HepG2 (cell line): ENCODE measurements at regions not wholly inside any gene's neighbourhood (a gene's known extent, or its start where the extent isn't known, plus 50 kb on each side); places are given as distances from the start of the nearest gene placed in this dataset.

Experiments used
- ATAC-seq: fragments of 200-7000 bp; cut with Tn5 transposase; 3 replicates; pipeline ENCODE4 v1.9.1; 2020; ENCODE audit warnings: mild to moderate bottlenecking, moderate library complexity
- BruUV-seq: library from RNA; stranded (reverse); fragments of 400-500 nt; replicated peaks from 2 replicates; lab custom pipeline; 2021; lab: Mats Ljungman, UMichigan
- CTCF ChIA-PET: fragments of 300-600 bp; formaldehyde crosslinking; extraction: SDS; loops from one replicate; lab custom pipeline; 2021; ENCODE audit warnings: low total read pairs, inconsistent platforms, low intra/inter-chr PET ratio; lab: Yijun Ruan, JAX
- POLR2A ChIA-PET: fragments of 350-600 bp; sonication (Branson Sonifier 250); formaldehyde crosslinking; loops from one replicate; lab custom pipeline; 2020; ENCODE audit warnings: antibody characterized with exemption, inconsistent platforms; lab: Yijun Ruan, JAX
- DNase-seq: peaks from one replicate; pipeline ENCODE4 v3.0.0-alpha.2; 2015; ENCODE audit warnings: low spot score
- FAIRE-seq: peaks from 3 replicates; lab custom pipeline; 2011; peaks lifted over from hg19 to GRCh38; lab: Jason Lieb, UNC
- H2AFZ ChIP-seq: one replicate; pipeline ENCODE4 v1.6.1; 2011; ENCODE audit warnings: low read length, inconsistent platforms
- H3K27ac ChIP-seq: fragments of 300-600 bp; 3 replicates; pipeline ENCODE4 v1.8.0; 2011; ENCODE audit warnings: mixed run types, mild to moderate bottlenecking, mixed read lengths, low read length, inconsistent platforms; ENCODE audit not compliant: insufficient read depth; ENCODE audit errors: extremely low read length
- H3K27me3 ChIP-seq, 2 experiments: fragments of 200-600 bp in 1 of 2; 2 replicates in 1 of 2; 3 replicates in 1 of 2; pipeline versions ENCODE4 v1.6.0 to v1.8.0; 2011; ENCODE audit warnings: low read length in 2 of 2, mild to moderate bottlenecking in 2 of 2, moderate library complexity in 2 of 2, inconsistent platforms in 1 of 2; ENCODE audit not compliant: insufficient read depth in 2 of 2, control insufficient read depth in 1 of 2
- H3K36me3 ChIP-seq, 2 experiments: fragments of 200-600 bp in 1 of 2; replicated peaks in 1 of 2; 2 replicates in 1 of 2; 3 replicates in 1 of 2; pipeline versions ENCODE4 v1.5.1 to v1.8.0; 2011; ENCODE audit warnings: low read length in 2 of 2, inconsistent platforms in 1 of 2; ENCODE audit not compliant: insufficient read depth in 2 of 2, control insufficient read depth in 1 of 2
- H3K4me1 ChIP-seq: 2 replicates; pipeline ENCODE4 v1.5.1; 2012; ENCODE audit warnings: low read length, inconsistent platforms; ENCODE audit not compliant: insufficient read depth
- H3K4me2 ChIP-seq: 2 replicates; pipeline ENCODE4 v1.6.0; 2011; ENCODE audit warnings: low read depth, low read length, inconsistent platforms
- H3K4me3 ChIP-seq, 3 experiments: fragments of 200-600 bp in 1 of 3; sonication (generic), shearing (Covaris generic) in 1 of 3; replicated peaks in 1 of 3; 2 replicates each; pipeline ENCODE4 v1.5.1; 2011 to 2016; ENCODE audit warnings: low read length in 3 of 3, inconsistent platforms in 2 of 3, low read depth in 2 of 3, mild to moderate bottlenecking in 2 of 3, control low read depth in 1 of 3, mixed read lengths in 1 of 3; ENCODE audit not compliant: insufficient read depth in 1 of 3
- H3K79me2 ChIP-seq: one replicate; pipeline ENCODE4 v1.6.1; 2011; ENCODE audit warnings: low read length, inconsistent platforms; ENCODE audit not compliant: insufficient read depth
- H3K9ac ChIP-seq: 2 replicates; pipeline ENCODE4 v1.6.0; 2011; ENCODE audit warnings: mild to moderate bottlenecking, low read depth, low read length, inconsistent platforms; ENCODE audit not compliant: insufficient read depth
- H3K9me3 ChIP-seq: 2 replicates; pipeline ENCODE4 v1.5.1; 2012; ENCODE audit warnings: mild to moderate bottlenecking, low read length
- H4K20me1 ChIP-seq: 2 replicates; pipeline ENCODE4 v1.6.0; 2011; ENCODE audit warnings: inconsistent platforms, mild to moderate bottlenecking, low read length, moderate library complexity; ENCODE audit not compliant: insufficient read depth
- HOXA7 ChIP-seq: sonication (generic); formaldehyde crosslinking; IDR thresholded peaks from 2 replicates; pipeline ENCODE4 v1.8.1; 2022; ENCODE audit warnings: mild to moderate bottlenecking, missing genetic modification reagents, moderate library complexity
- KAT8 ChIP-seq: IDR thresholded peaks from 2 replicates; pipeline ENCODE4 v1.6.1; 2016; ENCODE audit warnings: missing genetic modification reagents, missing compliant biosample characterization
- KDM5A ChIP-seq: fragments of 200-600 bp; sonication (generic); IDR thresholded peaks from 2 replicates; pipeline ENCODE4 v1.7.0; 2018; ENCODE audit warnings: antibody characterized with exemption, mild to moderate bottlenecking, low read length, borderline replicate concordance
- NPAS2 ChIP-seq: sonication (generic); formaldehyde crosslinking; IDR thresholded peaks from 2 replicates; pipeline ENCODE4 v1.8.0; 2022; ENCODE audit warnings: mild to moderate bottlenecking, missing genetic modification reagents, borderline replicate concordance
- PAXIP1 ChIP-seq: sonication (generic); formaldehyde crosslinking; conservative IDR thresholded peaks from 2 replicates; pipeline ENCODE4 v1.4.0; 2020; ENCODE audit warnings: mild to moderate bottlenecking, missing genetic modification reagents, moderate library complexity
- RBAK ChIP-seq: sonication (generic); formaldehyde crosslinking; IDR thresholded peaks from 2 replicates; pipeline ENCODE4 v1.5.1; 2020; ENCODE audit warnings: mild to moderate bottlenecking, missing genetic modification reagents
- SMC3 ChIP-seq: IDR thresholded peaks from 2 replicates; pipeline ENCODE4 v1.6.1; 2011; ENCODE audit warnings: low read length, improper control_type of control experiment
- TBL1XR1 ChIP-seq: fragments of 150-350 bp; IDR thresholded peaks from 2 replicates; pipeline ENCODE4 v1.6.1; 2014; ENCODE audit warnings: borderline replicate concordance, low read length; ENCODE audit not compliant: partially characterized antibody
- TGIF2 ChIP-seq: IDR thresholded peaks from 2 replicates; pipeline ENCODE4 v1.6.1; 2016; ENCODE audit warnings: control low read depth, missing compliant biosample characterization
- TP53 ChIP-seq: sonication (generic); formaldehyde crosslinking; conservative IDR thresholded peaks from 2 replicates; pipeline ENCODE4 v1.4.0; 2020; ENCODE audit warnings: missing genetic modification reagents
- ZBTB10 ChIP-seq: sonication (generic); formaldehyde crosslinking; IDR thresholded peaks from 2 replicates; pipeline ENCODE4 v1.4.0; 2020; ENCODE audit warnings: missing genetic modification reagents, borderline replicate concordance
- ZNF256 ChIP-seq: sonication (generic); formaldehyde crosslinking; conservative IDR thresholded peaks from 2 replicates; pipeline ENCODE4 v1.4.0; 2020; ENCODE audit warnings: missing genetic modification reagents
- ZNF367 ChIP-seq: sonication (generic); formaldehyde crosslinking; IDR thresholded peaks from 2 replicates; pipeline ENCODE4 v1.4.0; 2020; ENCODE audit warnings: missing genetic modification reagents, borderline replicate concordance
- ZNF451 ChIP-seq: sonication (generic); formaldehyde crosslinking; IDR thresholded peaks from 2 replicates; pipeline ENCODE4 v1.5.0; 2020; ENCODE audit warnings: mild to moderate bottlenecking, missing genetic modification reagents
- ZNF644 ChIP-seq: IDR thresholded peaks from 2 replicates; pipeline ENCODE4 v1.6.1; 2016; ENCODE audit warnings: low read depth
- ZNF766 ChIP-seq: sonication (generic); formaldehyde crosslinking; IDR thresholded peaks from 2 replicates; pipeline ENCODE4 v1.5.0; 2020; ENCODE audit warnings: missing genetic modification reagents, borderline replicate concordance
- in situ Hi-C: cut with HindIII; loops from 2 replicates; pipeline ENCODE4 v1.10.0; 2017; ENCODE audit warnings: low pct_unique_long_range_greater_than_20kb; ENCODE audit not compliant: extremely low pct_ligation_motif_present
- intact Hi-C: fragments of 100-400 bp; cut with micrococcal nuclease; formaldehyde crosslinking; loops from one replicate; pipeline ENCODE4 v1.10.0; 2022; ENCODE audit not compliant: unreplicated experiment

GRCh38 chr10:54869022-54869421, 68.0 kb upstream of the PCDH15 start:
- POLR2A ChIA-PET, result no interaction called here
- H3K27ac ChIP-seq, result no peak overlapping the region
- intact Hi-C loops, result no loop called here
- no peaks in the 10 kb centered on the region for H3K4me1 ChIP-seq
- H3K4me3 ChIP-seq, result no peak overlapping the region
- no peak overlapping the region for H3K4me2 ChIP-seq
- CTCF ChIA-PET, result no interaction called here
- DNase-seq (no peak), FAIRE-seq (no peak), ATAC-seq (no peak)
- no peak overlapping the region for H3K9ac ChIP-seq
- no peaks in the 10 kb centered on the region for H4K20me1 ChIP-seq
- no peaks in the 10 kb centered on the region for H3K36me3 ChIP-seq
- TF ChIP-seq ZNF451 (CRISPR knock-in tag) (no peak), HOXA7 (CRISPR knock-in tag) (no peak), KAT8 (CRISPR knock-in tag) (no peak), ZNF766 (CRISPR knock-in tag) (no peak), SMC3 (no peak), PAXIP1 (CRISPR knock-in tag) (no peak), ZNF367 (CRISPR knock-in tag) (no peak)
- BruUV-seq, result no TSS peak
- no peaks in the 10 kb centered on the region for H3K79me2 ChIP-seq
- no peaks in the 10 kb centered on the region for H3K27me3 ChIP-seq
- in situ Hi-C loops, result no loop called here
- no peak overlapping the region for H2AFZ ChIP-seq
- no peaks in the 10 kb centered on the region for H3K9me3 ChIP-seq

GRCh38 chr10:54866666-54867065, 65.6 kb upstream of the PCDH15 start:
- no peaks in the 10 kb centered on the region for H3K4me1 ChIP-seq
- no peak overlapping the region for H3K9ac ChIP-seq
- in situ Hi-C loops (no loop called here), intact Hi-C loops (no loop called here)
- ATAC-seq, result no peak
- no peak for DNase-seq
- BruUV-seq, result no TSS peak
- no peaks in the 10 kb centered on the region for H4K20me1 ChIP-seq
- H3K27ac ChIP-seq, result no peak overlapping the region
- ChIA-PET POLR2A (no interaction called here), CTCF (no interaction called here)
- no peak overlapping the region for H2AFZ ChIP-seq
- no peaks in the 10 kb centered on the region for H3K79me2 ChIP-seq
- no peaks in the 10 kb centered on the region for H3K9me3 ChIP-seq
- H3K4me2 ChIP-seq, result no peak overlapping the region
- no peaks in the 10 kb centered on the region for H3K36me3 ChIP-seq
- no peak overlapping the region for H3K4me3 ChIP-seq
- FAIRE-seq, result no peak
- H3K27me3 ChIP-seq, result no peaks in the 10 kb centered on the region
- TF ChIP-seq TP53, result no peak
- TF ChIP-seq NPAS2 (CRISPR knock-in tag), result no peak
- TF ChIP-seq TBL1XR1, result no peak
- TF ChIP-seq TGIF2, result no peak
- TF ChIP-seq ZNF256 (CRISPR knock-in tag), result no peak
- TF ChIP-seq KDM5A, result no peak
- TF ChIP-seq ZNF644 (CRISPR knock-in tag), result no peak
- TF ChIP-seq ZBTB10 (CRISPR knock-in tag), result no peak
- TF ChIP-seq RBAK, result no peak
